Tibial artery (tissue), 4 donors: ENCODE measurements at regions not wholly inside any gene's neighbourhood (a gene's known extent, or its start where the extent isn't known, plus 50 kb on each side); places are given as distances from the start of the nearest gene placed in this dataset.
"Not testable (repeated sequence)": the region's sequence is repeated elsewhere in the genome, so short reads cannot be mapped to it uniquely, and the experiment has no call there.

ENCODE experiments used
- DNase-seq, 2 donors: peaks; one replicate each; pipeline ENCODE4 v3.0.0-alpha.2; 2019
- H3K27ac ChIP-seq, 2 donors: fragments of 200-600 bp; sonication (generic) in 1 of 2; 1 replicate in 1 of 2; 2 replicates in 1 of 2; pipeline ENCODE4 v1.5.1; 2018 to 2019; ENCODE audit warnings: mild to moderate bottlenecking in 1 of 2
- H3K27me3 ChIP-seq, 2 donors: fragments of 200-600 bp; sonication (generic) in 1 of 2; one replicate each; pipeline versions ENCODE4 v1.5.1 to v1.6.0; 2016 to 2019
- H3K36me3 ChIP-seq, 3 donors: fragments of 200-600 bp; sonication (generic) in 2 of 3; one replicate each; pipeline ENCODE4 v1.5.1; 2016 to 2019; ENCODE audit warnings: mild to moderate bottlenecking in 2 of 3
- H3K4me1 ChIP-seq, 4 donors: fragments of 200-600 bp; sonication (generic) in 2 of 4; 1 replicate in 3 of 4; 2 replicates in 1 of 4; pipeline ENCODE4 v1.5.1; 2016 to 2019
- H3K4me3 ChIP-seq, 2 donors: fragments of 200-600 bp; sonication (generic) in 1 of 2; 1 replicate in 1 of 2; 2 replicates in 1 of 2; pipeline ENCODE4 v1.5.1; 2018 to 2019; ENCODE audit warnings: mild to moderate bottlenecking in 2 of 2
- H3K9me3 ChIP-seq, 3 donors: fragments of 200-600 bp; sonication (generic) in 1 of 3; one replicate each; pipeline ENCODE4 v1.5.1; 2016 to 2019
- intact Hi-C: fragments of 100-400 bp; cut with DNase I; formaldehyde crosslinking; loops from one replicate; pipeline ENCODE4 v1.15.0; 2023; ENCODE audit warnings: low total_unique reads
- TF ChIP-seq, protein P1 (sequence below), 2 experiments: fragments of 200-600 bp in 1 of 2; fragments of 450-650 bp in 1 of 2; IDR thresholded peaks; one replicate each; pipeline ENCODE4 v1.5.1; 2017 to 2019; ENCODE audit warnings: antibody characterized with exemption in 2 of 2, mild to moderate bottlenecking in 1 of 2, moderate library complexity in 1 of 2

DNA sequence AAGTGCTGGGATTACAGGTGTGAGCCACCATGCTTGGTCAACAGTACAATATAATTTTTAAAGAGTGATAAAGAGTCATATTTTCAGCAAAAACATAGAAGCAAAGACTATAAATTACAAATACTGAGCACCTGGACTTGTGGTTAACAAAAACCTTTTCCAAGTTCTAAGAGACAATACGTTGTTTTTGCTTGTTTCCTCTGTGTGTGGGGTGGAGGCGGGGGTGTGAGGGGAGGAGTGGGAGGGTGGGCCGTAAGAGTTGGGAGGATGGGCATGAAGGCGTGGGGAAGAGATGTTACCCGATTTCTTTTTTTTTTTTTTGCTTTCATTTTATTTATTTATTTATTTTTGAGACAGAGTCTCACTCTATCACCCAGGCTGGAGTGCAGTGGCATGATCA is 78.0 kb upstream of the WIPF1 start:
- no peaks in the 10 kb centered on the region for H3K27me3 ChIP-seq
- no peak overlapping the region for H3K4me3 ChIP-seq
- peaks cover 0 to 45% (median 16%) of the 10 kb centered on the region in 4 donors for H3K4me1 ChIP-seq
- no peak for DNase-seq
- peaks cover 4 to 23% (median 17%) of the 10 kb centered on the region in 3 donors for H3K36me3 ChIP-seq
- H3K27ac ChIP-seq: no peak overlapping the region
- no peaks in the 10 kb centered on the region for H3K9me3 ChIP-seq
- intact Hi-C loops: no loop called here
- TF ChIP-seq, protein P1, sequence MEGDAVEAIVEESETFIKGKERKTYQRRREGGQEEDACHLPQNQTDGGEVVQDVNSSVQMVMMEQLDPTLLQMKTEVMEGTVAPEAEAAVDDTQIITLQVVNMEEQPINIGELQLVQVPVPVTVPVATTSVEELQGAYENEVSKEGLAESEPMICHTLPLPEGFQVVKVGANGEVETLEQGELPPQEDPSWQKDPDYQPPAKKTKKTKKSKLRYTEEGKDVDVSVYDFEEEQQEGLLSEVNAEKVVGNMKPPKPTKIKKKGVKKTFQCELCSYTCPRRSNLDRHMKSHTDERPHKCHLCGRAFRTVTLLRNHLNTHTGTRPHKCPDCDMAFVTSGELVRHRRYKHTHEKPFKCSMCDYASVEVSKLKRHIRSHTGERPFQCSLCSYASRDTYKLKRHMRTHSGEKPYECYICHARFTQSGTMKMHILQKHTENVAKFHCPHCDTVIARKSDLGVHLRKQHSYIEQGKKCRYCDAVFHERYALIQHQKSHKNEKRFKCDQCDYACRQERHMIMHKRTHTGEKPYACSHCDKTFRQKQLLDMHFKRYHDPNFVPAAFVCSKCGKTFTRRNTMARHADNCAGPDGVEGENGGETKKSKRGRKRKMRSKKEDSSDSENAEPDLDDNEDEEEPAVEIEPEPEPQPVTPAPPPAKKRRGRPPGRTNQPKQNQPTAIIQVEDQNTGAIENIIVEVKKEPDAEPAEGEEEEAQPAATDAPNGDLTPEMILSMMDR (IDR thresholded peaks at IDR 0.05): no peak

DNA sequence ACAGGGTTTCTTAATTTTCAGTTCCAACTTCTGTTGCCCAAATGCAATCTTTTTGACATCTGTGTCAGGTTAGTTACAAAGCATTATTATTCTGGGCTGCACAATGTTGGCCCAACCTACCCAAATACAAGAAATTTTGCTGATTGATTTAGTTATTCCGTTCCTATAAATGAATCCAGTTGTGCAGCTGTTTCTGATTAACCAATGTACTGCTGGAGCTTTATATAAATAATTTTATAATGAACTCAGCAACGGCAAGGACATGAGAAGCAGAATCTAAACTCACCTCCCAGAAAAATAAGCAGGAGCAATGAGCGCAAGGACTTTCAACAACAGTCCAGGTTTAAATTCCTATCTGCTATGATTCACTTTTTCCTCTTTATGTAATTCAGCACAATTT is 76.3 kb upstream of the WIPF1 start:
- Histone ChIP-seq H3K4me1 (peaks cover 0 to 44% (median 15%) of the 10 kb centered on the region in 4 donors), H3K36me3 (peaks cover 4 to 23% (median 17%) of the 10 kb centered on the region in 3 donors), H3K4me3 (no peak overlapping the region), H3K9me3 (no peaks in the 10 kb centered on the region), H3K27ac (no peak overlapping the region), H3K27me3 (no peaks in the 10 kb centered on the region)
- DNase-seq: no peak
- intact Hi-C loops: no loop called here
- TF ChIP-seq, protein P1 (IDR thresholded peaks at IDR 0.05): no peak

DNA sequence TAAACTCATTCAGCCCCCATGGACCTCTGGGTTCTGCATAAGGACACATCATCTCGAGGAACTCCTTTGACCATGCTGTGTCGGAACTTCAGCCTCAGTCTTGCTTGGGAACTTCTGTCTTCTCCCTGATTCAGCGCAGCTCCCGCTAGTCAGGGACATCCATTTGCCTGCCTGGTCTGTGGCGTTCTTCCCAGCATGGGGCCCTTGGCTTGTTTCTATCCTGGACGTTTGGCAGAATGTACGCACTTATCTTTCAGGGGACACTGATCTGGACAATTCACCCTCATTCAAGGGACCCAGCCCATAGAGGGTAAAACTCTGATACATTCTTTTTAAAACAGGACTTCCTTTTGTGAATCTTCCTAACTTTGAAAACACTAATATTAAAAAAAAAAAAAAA is 75.8 kb upstream of the WIPF1 start:
- H3K4me3 ChIP-seq: no peak overlapping the region
- no peaks in the 10 kb centered on the region for H3K9me3 ChIP-seq
- no peaks in the 10 kb centered on the region for H3K27me3 ChIP-seq
- TF ChIP-seq, protein P1 (IDR thresholded peaks at IDR 0.05): no peak
- no peak for DNase-seq
- peaks cover 0 to 44% (median 11%) of the 10 kb centered on the region in 4 donors for H3K4me1 ChIP-seq
- no peak overlapping the region for H3K27ac ChIP-seq
- intact Hi-C loops: no loop called here
- H3K36me3 ChIP-seq: peaks cover 4 to 23% (median 17%) of the 10 kb centered on the region in 3 donors

DNA sequence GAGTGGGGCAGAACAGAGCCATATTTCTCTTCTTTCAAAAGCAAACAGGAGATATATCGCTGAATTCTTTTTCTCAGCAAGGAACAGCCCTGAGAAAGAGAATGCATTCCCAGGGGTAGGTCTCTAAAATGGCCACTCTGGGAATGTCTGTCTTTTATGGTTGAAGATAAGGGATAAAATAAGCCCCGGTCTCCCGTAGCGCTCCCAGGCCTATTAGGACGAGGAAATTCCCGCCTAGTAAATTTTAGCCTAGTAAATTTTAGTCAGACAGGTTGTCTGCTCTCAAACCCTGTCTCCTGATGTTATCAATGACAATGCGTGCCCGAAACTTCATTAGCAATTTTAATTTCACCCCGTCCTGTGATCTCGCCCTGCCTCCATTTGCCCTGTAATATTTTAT is 73.9 kb upstream of the WIPF1 start:
- intact Hi-C loops, H3K27me3 ChIP-seq, H3K4me3 ChIP-seq, DNase-seq, H3K27ac ChIP-seq, H3K9me3 ChIP-seq: not testable (repeated sequence)
- H3K36me3 ChIP-seq: peaks cover 4 to 22% (median 17%) of the 10 kb centered on the region in 3 donors
- peaks cover 0 to 51% (median 19%) of the 10 kb centered on the region in 4 donors for H3K4me1 ChIP-seq

DNA sequence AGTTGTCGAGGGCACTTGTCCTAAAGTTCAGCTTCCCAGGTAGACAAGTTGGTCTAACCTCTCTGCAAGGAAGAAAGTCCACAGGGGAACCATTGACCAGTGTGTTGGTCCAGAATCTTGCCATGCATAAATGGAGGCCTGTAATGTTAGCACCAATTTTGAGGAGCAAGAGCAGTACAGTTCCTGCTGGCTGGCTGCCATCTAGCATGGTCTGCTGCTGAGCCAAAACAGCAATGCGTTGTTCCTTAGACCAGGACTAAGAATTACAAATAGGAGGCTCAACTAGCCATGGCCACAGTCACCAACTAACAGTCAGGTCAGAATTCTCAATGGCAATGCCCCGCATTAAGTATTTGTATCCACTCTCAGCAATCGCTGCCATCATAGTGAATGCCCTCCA is 72.8 kb upstream of the WIPF1 start:
- Histone ChIP-seq H3K36me3 (peaks cover 0 to 15% (median 13%) of the 10 kb centered on the region in 3 donors), H3K27me3 (no peaks in the 10 kb centered on the region), H3K4me3 (no peak overlapping the region), H3K27ac (peak overlapping the region in 1 of 2 donors; percentile 12), H3K9me3 (no peaks in the 10 kb centered on the region), H3K4me1 (peaks cover 0 to 55% (median 22%) of the 10 kb centered on the region in 4 donors)
- intact Hi-C loops: no loop called here
- no peak for DNase-seq
- TF ChIP-seq, protein P1 (IDR thresholded peaks at IDR 0.05): no peak

DNA sequence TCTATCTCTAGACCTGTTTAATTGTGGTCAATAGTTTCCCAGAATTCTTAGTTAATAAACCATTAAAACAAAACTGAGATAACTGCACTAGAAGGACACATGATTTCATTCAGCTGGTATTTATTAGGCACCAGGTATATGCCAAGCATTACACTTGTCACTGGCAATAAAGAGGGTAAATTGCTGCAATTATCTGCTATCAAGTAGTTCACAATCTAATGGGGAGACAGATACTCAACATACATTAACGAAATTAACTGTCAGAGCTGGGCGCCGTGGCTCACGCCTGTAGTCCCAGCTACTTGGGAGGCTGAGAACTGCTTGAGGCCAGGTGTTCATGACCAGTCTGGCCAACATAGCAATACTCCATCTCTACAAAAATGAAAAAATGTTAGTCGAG is 71.7 kb upstream of the WIPF1 start:
- TF ChIP-seq, protein P1 (IDR thresholded peaks at IDR 0.05): no peak
- Histone ChIP-seq H3K27ac (no peak overlapping the region), H3K9me3 (no peaks in the 10 kb centered on the region), H3K27me3 (no peaks in the 10 kb centered on the region), H3K4me1 (peaks cover 0 to 61% (median 28%) of the 10 kb centered on the region in 4 donors), H3K4me3 (no peak overlapping the region), H3K36me3 (peaks cover 0 to 11% (median 10%) of the 10 kb centered on the region in 3 donors)
- DNase-seq: no peak
- intact Hi-C loops: no loop called here
